ENCODE measurements at regions not wholly inside any gene's neighbourhood (a gene's known extent, or its start where the extent isn't known, plus 50 kb on each side); places are given as distances from the start of the nearest gene placed in this dataset.

GRCh38 chrX:65900850-65901844, 138.7 kb downstream of the VSIG4 start:
- no peak overlapping the region for H4K8ac ChIP-seq (replicated peaks; ENCODE audit: insufficient read length, low read depth, low read length)

More at GRCh38 chrX:65900850-65901844, 138.7 kb downstream of the VSIG4 start:
- Mint-ChIP-seq H3K36me3 (ENCODE audit: insufficient read depth in 1 of 3, low read depth in 3 of 3) (peaks cover 0 to 8% (median 6%) of the 10 kb centered on the region in 3 experiments; a peak in 4 of 7 replicates), H3K9me3 (peaks cover 48 to 58% of the 10 kb centered on the region in 2 experiments), H3K4me1 (no peaks in the 10 kb centered on the region), H3K27me3 (ENCODE audit: low read depth) (no peaks in the 10 kb centered on the region), H3K4me3 (no peak overlapping the region), H3K27ac (no peak overlapping the region)
- H3K27me3 ChIP-seq (ENCODE audit: insufficient read depth, low read length) = no peaks in the 10 kb centered on the region
- no peaks in the 10 kb centered on the region for H3K23me2 ChIP-seq (ENCODE audit: insufficient read length, low read depth, low read length, poor library complexity, severe bottlenecking)
- no peak overlapping the region for H3T11ph ChIP-seq (ENCODE audit: low read length)
- H3K23ac ChIP-seq (ENCODE audit: insufficient read length, low read depth, low read length) = no peak overlapping the region
- H3K4me2 ChIP-seq (ENCODE audit: insufficient read depth, insufficient read length, low read length) = no peak overlapping the region
- H3K4me1 ChIP-seq (ENCODE audit: insufficient read depth, low read length) = no peaks in the 10 kb centered on the region
- no peak overlapping the region for H4K5ac ChIP-seq (ENCODE audit: insufficient read length, low read depth, low read length)
- no peak overlapping the region for H3K14ac ChIP-seq (ENCODE audit: insufficient read depth, low read length)
- no peak overlapping the region for H3K27ac ChIP-seq (ENCODE audit: insufficient read length, low read depth, low read length)
- no peaks in the 10 kb centered on the region for H3K79me1 ChIP-seq (ENCODE audit: insufficient read depth, low read depth, low read length, poor library complexity, severe bottlenecking)
- no peak overlapping the region for H2AFZ ChIP-seq (ENCODE audit: low read length)
- no CpG with 5 or more reads among the region's 3 CpGs for WGBS (ENCODE audit: extremely low coverage, insufficient read length, low lambda C conversion rate)
- DNase-seq = no peak
- no peak overlapping the region for H2BK5ac ChIP-seq (ENCODE audit: insufficient read length, low read length)
- H3K9me3 ChIP-seq (ENCODE audit: control insufficient read depth, low read depth, low read length) = peaks cover 23% of the 10 kb centered on the region
- H4K91ac ChIP-seq (ENCODE audit: insufficient read length, low read depth, low read length) = no peak overlapping the region
- no peak overlapping the region for H2AK5ac ChIP-seq (ENCODE audit: insufficient read length, low read length)
- no peaks in the 10 kb centered on the region for H4K20me1 ChIP-seq (ENCODE audit: control insufficient read depth, insufficient read depth, insufficient read length)
- H3K9ac ChIP-seq (ENCODE audit: extremely low read depth, insufficient read length, low read length) = no peak overlapping the region
- no peak overlapping the region for H2BK20ac ChIP-seq (ENCODE audit: low read depth, low read length, poor library complexity, severe bottlenecking)
- TF ChIP-seq CTCF (conservative IDR thresholded peaks at IDR 0.05) = no peak
- no peak overlapping the region for H3K4ac ChIP-seq (ENCODE audit: low read depth, low read length)
- H2BK12ac ChIP-seq (ENCODE audit: insufficient read length, low read depth, low read length) = no peak overlapping the region
- H2BK15ac ChIP-seq (ENCODE audit: low read depth, low read length) = no peak overlapping the region
- H3K79me2 ChIP-seq (ENCODE audit: insufficient read depth, low read length) = no peaks in the 10 kb centered on the region
- H2BK120ac ChIP-seq (ENCODE audit: low read depth, low read length, poor library complexity, severe bottlenecking) = no peak overlapping the region
- H3K56ac ChIP-seq (ENCODE audit: insufficient read length, low read depth, low read length) = no peak overlapping the region
- no peak overlapping the region for H3K18ac ChIP-seq (ENCODE audit: insufficient read length, low read depth, low read length)
